ENCODE measurements at regions not wholly inside any gene's neighbourhood (a gene's known extent, or its start where the extent isn't known, plus 50 kb on each side); places are given as distances from the start of the nearest gene placed in this dataset.
"Not testable (repeated sequence)": the region's sequence is repeated elsewhere in the genome, so short reads cannot be mapped to it uniquely, and the experiment has no call there.

GRCh38 chr11:87517351-87517750 lies 479.6 kb downstream of the TMEM135 start:
- TF ChIP-seq, protein P1, sequence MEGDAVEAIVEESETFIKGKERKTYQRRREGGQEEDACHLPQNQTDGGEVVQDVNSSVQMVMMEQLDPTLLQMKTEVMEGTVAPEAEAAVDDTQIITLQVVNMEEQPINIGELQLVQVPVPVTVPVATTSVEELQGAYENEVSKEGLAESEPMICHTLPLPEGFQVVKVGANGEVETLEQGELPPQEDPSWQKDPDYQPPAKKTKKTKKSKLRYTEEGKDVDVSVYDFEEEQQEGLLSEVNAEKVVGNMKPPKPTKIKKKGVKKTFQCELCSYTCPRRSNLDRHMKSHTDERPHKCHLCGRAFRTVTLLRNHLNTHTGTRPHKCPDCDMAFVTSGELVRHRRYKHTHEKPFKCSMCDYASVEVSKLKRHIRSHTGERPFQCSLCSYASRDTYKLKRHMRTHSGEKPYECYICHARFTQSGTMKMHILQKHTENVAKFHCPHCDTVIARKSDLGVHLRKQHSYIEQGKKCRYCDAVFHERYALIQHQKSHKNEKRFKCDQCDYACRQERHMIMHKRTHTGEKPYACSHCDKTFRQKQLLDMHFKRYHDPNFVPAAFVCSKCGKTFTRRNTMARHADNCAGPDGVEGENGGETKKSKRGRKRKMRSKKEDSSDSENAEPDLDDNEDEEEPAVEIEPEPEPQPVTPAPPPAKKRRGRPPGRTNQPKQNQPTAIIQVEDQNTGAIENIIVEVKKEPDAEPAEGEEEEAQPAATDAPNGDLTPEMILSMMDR (IDR thresholded peaks at IDR 0.05) = no peak
- Mint-ChIP-seq H3K36me3 (ENCODE audit: low read depth) (no peaks in the 10 kb centered on the region), H3K9me3 (ENCODE audit: low read depth) (no peaks in the 10 kb centered on the region), H3K27me3 (ENCODE audit: low read depth) (peaks cover 25% of the 10 kb centered on the region), H3K4me3 (ENCODE audit: unreplicated experiment) (no peak overlapping the region), H3K4me1 (ENCODE audit: low read depth) (no peaks in the 10 kb centered on the region), H3K27ac (ENCODE audit: unreplicated experiment) (no peak overlapping the region)
- DNase-seq (ENCODE audit: low spot score) = no peak

GRCh38 chr11:87507722-87508121 lies 470.0 kb downstream of the TMEM135 start:
- not testable (repeated sequence) for H3K36me3 Mint-ChIP-seq (ENCODE audit: low read depth); H3K27ac Mint-ChIP-seq (ENCODE audit: unreplicated experiment)
- H3K27me3 Mint-ChIP-seq (ENCODE audit: low read depth) = peaks cover 20% of the 10 kb centered on the region

GRCh38 chr11:87506946-87507345 lies 469.2 kb downstream of the TMEM135 start:
- not testable (repeated sequence) for H3K4me1 Mint-ChIP-seq (ENCODE audit: low read depth); H3K4me3 Mint-ChIP-seq (ENCODE audit: unreplicated experiment); H3K27ac Mint-ChIP-seq (ENCODE audit: unreplicated experiment); DNase-seq (ENCODE audit: low spot score); H3K36me3 Mint-ChIP-seq (ENCODE audit: low read depth)
- H3K9me3 Mint-ChIP-seq (ENCODE audit: low read depth) = peaks cover 11% of the 10 kb centered on the region
- H3K27me3 Mint-ChIP-seq (ENCODE audit: low read depth) = peaks cover 20% of the 10 kb centered on the region

More at GRCh38 chr11:87507722-87508121, 470.0 kb downstream of the TMEM135 start:
- not testable (repeated sequence) for H3K4me1 Mint-ChIP-seq (ENCODE audit: low read depth); DNase-seq (ENCODE audit: low spot score); H3K9me3 Mint-ChIP-seq (ENCODE audit: low read depth); H3K4me3 Mint-ChIP-seq (ENCODE audit: unreplicated experiment)

DNA sequence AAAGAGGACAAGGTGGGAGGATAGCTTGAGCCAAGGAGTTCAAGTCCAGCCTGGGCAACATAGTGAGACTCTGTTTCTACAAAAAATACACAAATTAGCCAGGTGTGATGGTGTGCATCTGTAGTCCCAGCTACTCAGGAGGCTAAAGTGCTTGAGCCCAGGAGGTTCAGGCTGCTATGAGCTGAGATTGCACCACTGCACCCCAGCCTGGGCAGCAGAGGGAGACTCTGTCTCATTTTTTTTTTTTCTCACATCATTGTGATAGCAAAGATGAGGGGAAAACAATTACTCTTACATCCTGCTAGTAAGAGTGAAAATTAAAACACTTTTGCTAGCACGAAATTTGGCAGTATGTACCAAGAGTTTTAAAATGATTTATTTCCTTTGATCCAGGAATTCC lies 463.7 kb downstream of the TMEM135 start:
- TF ChIP-seq, protein P1 (IDR thresholded peaks at IDR 0.05) = no peak
- H3K27me3 Mint-ChIP-seq (ENCODE audit: low read depth) = peaks cover 12% of the 10 kb centered on the region
- H3K36me3 Mint-ChIP-seq (ENCODE audit: low read depth) = no peaks in the 10 kb centered on the region
- peaks cover 11% of the 10 kb centered on the region for H3K9me3 Mint-ChIP-seq (ENCODE audit: low read depth)
- no peaks in the 10 kb centered on the region for H3K4me1 Mint-ChIP-seq (ENCODE audit: low read depth)
- no peak overlapping the region for H3K4me3 Mint-ChIP-seq (ENCODE audit: unreplicated experiment)
- no peak overlapping the region for H3K27ac Mint-ChIP-seq (ENCODE audit: unreplicated experiment)
- no peak for DNase-seq (ENCODE audit: low spot score)

- not testable (repeated sequence) for H3K36me3 Mint-ChIP-seq (ENCODE audit: low read depth); H3K4me3 Mint-ChIP-seq (ENCODE audit: unreplicated experiment); DNase-seq (ENCODE audit: low spot score); H3K4me1 Mint-ChIP-seq (ENCODE audit: low read depth); H3K27ac Mint-ChIP-seq (ENCODE audit: unreplicated experiment); H3K9me3 Mint-ChIP-seq (ENCODE audit: low read depth)
- peaks cover 41% of the 10 kb centered on the region for H3K27me3 Mint-ChIP-seq (ENCODE audit: low read depth)
Observed at GRCh38 chr11:87494936-87495335, 457.2 kb downstream of the TMEM135 start.

GRCh38 chr11:87494026-87494425 lies 456.3 kb downstream of the TMEM135 start:
- peaks cover 43% of the 10 kb centered on the region for H3K27me3 Mint-ChIP-seq (ENCODE audit: low read depth)

GRCh38 chr11:87493516-87493915 lies 455.8 kb downstream of the TMEM135 start:
- TF ChIP-seq, protein P1 (IDR thresholded peaks at IDR 0.05) = no peak
- no peak for DNase-seq (ENCODE audit: low spot score)

More at GRCh38 chr11:87494026-87494425, 456.3 kb downstream of the TMEM135 start:
- H3K9me3 Mint-ChIP-seq (ENCODE audit: low read depth); H3K4me3 Mint-ChIP-seq (ENCODE audit: unreplicated experiment); H3K4me1 Mint-ChIP-seq (ENCODE audit: low read depth); H3K36me3 Mint-ChIP-seq (ENCODE audit: low read depth); H3K27ac Mint-ChIP-seq (ENCODE audit: unreplicated experiment); DNase-seq (ENCODE audit: low spot score): not testable (repeated sequence)

More at GRCh38 chr11:87493516-87493915, 455.8 kb downstream of the TMEM135 start:
- H3K36me3 Mint-ChIP-seq (ENCODE audit: low read depth) = no peaks in the 10 kb centered on the region
- no peaks in the 10 kb centered on the region for H3K9me3 Mint-ChIP-seq (ENCODE audit: low read depth)
- H3K27me3 Mint-ChIP-seq (ENCODE audit: low read depth) = peaks cover 40% of the 10 kb centered on the region
- no peaks in the 10 kb centered on the region for H3K4me1 Mint-ChIP-seq (ENCODE audit: low read depth)
- H3K4me3 Mint-ChIP-seq (ENCODE audit: unreplicated experiment) = no peak overlapping the region
- H3K27ac Mint-ChIP-seq (ENCODE audit: unreplicated experiment) = no peak overlapping the region
